ENCODE measurements at regions not wholly inside any gene's neighbourhood (a gene's known extent, or its start where the extent isn't known, plus 50 kb on each side); places are given as distances from the start of the nearest gene placed in this dataset.

DNA sequence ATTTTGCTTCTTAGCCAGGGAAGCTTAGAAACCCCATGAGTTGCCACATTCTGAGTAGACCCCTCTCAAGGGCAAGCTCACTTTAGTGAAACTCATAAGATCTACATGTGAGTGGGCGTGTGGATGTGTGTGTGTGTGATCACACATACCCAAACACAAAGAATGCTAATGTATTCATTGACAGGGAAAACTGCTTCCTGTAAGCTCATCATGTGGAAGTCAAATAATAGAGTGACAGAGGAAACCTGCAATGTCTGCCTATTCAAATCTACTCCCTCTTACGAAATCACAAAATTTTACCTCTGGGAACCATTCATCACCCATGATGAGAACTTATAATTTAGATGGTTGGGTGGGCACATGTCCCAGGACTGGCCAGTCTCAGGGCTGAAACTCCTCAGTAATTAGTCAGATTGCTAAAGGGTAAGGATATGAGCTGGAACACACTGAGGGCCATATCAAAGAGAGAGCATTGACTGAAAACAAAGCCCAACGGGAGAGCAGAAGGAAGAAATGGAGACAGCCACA, 94.5 kb upstream of the CCDC150 start:
- DNase-seq (ENCODE audit: low spot score) (no peak), ATAC-seq (no peak)
- no peak overlapping the region for H3K27ac Mint-ChIP-seq
- no peaks in the 10 kb centered on the region for H3K36me3 ChIP-seq (ENCODE audit: insufficient read depth)
- H3K27me3 Mint-ChIP-seq (ENCODE audit: insufficient read depth, low read depth, poor library complexity), result no peaks in the 10 kb centered on the region
- no peaks in the 10 kb centered on the region for H3K79me2 ChIP-seq (replicated peaks; ENCODE audit: insufficient read depth)
- no peaks in the 10 kb centered on the region for H3K4me1 ChIP-seq (ENCODE audit: insufficient read depth)
- H3K4me3 Mint-ChIP-seq, result no peak overlapping the region
- no peaks in the 10 kb centered on the region; the same call in 1 of the 3 replicates for H3K9me3 Mint-ChIP-seq
- no peaks in the 10 kb centered on the region for H3K36me3 Mint-ChIP-seq (ENCODE audit: low read depth)
- no peak overlapping the region for H3K4me2 ChIP-seq
- TF ChIP-seq EZH2phosphoT487 (IDR thresholded peaks at IDR 0.05; ENCODE audit: unreplicated experiment) (no peak), ZNF114 (CRISPR knock-in tag; IDR thresholded peaks at IDR 0.05) (no peak), ZNF331 (CRISPR knock-in tag; IDR thresholded peaks at IDR 0.05; ENCODE audit: low read depth) (no peak), JUNB (IDR thresholded peaks at IDR 0.05; ENCODE audit: unreplicated experiment) (no peak), POLR2AphosphoS5 (IDR thresholded peaks at IDR 0.05; ENCODE audit: low read depth) (no peak), STAT1 (IDR thresholded peaks at IDR 0.05; ENCODE audit: unreplicated experiment) (no peak), CREB1 (CRISPR knock-in tag; IDR thresholded peaks at IDR 0.05; ENCODE audit: low read depth) (no peak), EZH2 (IDR thresholded peaks at IDR 0.05; ENCODE audit: low read depth, unreplicated experiment) (no peak)
- TF ChIP-seq, protein P1, sequence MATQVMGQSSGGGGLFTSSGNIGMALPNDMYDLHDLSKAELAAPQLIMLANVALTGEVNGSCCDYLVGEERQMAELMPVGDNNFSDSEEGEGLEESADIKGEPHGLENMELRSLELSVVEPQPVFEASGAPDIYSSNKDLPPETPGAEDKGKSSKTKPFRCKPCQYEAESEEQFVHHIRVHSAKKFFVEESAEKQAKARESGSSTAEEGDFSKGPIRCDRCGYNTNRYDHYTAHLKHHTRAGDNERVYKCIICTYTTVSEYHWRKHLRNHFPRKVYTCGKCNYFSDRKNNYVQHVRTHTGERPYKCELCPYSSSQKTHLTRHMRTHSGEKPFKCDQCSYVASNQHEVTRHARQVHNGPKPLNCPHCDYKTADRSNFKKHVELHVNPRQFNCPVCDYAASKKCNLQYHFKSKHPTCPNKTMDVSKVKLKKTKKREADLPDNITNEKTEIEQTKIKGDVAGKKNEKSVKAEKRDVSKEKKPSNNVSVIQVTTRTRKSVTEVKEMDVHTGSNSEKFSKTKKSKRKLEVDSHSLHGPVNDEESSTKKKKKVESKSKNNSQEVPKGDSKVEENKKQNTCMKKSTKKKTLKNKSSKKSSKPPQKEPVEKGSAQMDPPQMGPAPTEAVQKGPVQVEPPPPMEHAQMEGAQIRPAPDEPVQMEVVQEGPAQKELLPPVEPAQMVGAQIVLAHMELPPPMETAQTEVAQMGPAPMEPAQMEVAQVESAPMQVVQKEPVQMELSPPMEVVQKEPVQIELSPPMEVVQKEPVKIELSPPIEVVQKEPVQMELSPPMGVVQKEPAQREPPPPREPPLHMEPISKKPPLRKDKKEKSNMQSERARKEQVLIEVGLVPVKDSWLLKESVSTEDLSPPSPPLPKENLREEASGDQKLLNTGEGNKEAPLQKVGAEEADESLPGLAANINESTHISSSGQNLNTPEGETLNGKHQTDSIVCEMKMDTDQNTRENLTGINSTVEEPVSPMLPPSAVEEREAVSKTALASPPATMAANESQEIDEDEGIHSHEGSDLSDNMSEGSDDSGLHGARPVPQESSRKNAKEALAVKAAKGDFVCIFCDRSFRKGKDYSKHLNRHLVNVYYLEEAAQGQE (IDR thresholded peaks at IDR 0.05; ENCODE audit: unreplicated experiment), result no peak
- TF ChIP-seq, protein P2, sequence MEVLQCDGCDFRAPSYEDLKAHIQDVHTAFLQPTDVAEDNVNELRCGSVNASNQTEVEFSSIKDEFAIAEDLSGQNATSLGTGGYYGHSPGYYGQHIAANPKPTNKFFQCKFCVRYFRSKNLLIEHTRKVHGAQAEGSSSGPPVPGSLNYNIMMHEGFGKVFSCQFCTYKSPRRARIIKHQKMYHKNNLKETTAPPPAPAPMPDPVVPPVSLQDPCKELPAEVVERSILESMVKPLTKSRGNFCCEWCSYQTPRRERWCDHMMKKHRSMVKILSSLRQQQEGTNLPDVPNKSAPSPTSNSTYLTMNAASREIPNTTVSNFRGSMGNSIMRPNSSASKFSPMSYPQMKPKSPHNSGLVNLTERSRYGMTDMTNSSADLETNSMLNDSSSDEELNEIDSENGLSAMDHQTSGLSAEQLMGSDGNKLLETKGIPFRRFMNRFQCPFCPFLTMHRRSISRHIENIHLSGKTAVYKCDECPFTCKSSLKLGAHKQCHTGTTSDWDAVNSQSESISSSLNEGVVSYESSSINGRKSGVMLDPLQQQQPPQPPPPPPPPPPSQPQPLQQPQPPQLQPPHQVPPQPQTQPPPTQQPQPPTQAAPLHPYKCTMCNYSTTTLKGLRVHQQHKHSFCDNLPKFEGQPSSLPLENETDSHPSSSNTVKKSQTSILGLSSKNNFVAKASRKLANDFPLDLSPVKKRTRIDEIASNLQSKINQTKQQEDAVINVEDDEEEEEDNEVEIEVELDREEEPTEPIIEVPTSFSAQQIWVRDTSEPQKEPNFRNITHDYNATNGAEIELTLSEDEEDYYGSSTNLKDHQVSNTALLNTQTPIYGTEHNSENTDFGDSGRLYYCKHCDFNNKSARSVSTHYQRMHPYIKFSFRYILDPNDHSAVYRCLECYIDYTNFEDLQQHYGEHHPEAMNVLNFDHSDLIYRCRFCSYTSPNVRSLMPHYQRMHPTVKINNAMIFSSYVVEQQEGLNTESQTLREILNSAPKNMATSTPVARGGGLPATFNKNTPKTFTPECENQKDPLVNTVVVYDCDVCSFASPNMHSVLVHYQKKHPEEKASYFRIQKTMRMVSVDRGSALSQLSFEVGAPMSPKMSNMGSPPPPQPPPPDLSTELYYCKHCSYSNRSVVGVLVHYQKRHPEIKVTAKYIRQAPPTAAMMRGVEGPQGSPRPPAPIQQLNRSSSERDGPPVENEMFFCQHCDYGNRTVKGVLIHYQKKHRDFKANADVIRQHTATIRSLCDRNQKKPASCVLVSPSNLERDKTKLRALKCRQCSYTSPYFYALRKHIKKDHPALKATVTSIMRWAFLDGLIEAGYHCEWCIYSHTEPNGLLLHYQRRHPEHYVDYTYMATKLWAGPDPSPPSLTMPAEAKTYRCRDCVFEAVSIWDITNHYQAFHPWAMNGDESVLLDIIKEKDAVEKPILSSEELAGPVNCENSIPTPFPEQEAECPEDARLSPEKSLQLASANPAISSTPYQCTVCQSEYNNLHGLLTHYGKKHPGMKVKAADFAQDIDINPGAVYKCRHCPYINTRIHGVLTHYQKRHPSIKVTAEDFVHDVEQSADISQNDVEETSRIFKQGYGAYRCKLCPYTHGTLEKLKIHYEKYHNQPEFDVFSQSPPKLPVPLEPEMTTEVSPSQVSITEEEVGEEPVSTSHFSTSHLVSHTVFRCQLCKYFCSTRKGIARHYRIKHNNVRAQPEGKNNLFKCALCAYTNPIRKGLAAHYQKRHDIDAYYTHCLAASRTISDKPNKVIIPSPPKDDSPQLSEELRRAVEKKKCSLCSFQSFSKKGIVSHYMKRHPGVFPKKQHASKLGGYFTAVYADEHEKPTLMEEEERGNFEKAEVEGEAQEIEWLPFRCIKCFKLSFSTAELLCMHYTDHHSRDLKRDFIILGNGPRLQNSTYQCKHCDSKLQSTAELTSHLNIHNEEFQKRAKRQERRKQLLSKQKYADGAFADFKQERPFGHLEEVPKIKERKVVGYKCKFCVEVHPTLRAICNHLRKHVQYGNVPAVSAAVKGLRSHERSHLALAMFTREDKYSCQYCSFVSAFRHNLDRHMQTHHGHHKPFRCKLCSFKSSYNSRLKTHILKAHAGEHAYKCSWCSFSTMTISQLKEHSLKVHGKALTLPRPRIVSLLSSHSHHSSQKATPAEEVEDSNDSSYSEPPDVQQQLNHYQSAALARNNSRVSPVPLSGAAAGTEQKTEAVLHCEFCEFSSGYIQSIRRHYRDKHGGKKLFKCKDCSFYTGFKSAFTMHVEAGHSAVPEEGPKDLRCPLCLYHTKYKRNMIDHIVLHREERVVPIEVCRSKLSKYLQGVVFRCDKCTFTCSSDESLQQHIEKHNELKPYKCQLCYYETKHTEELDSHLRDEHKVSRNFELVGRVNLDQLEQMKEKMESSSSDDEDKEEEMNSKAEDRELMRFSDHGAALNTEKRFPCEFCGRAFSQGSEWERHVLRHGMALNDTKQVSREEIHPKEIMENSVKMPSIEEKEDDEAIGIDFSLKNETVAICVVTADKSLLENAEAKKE (CRISPR knock-in tag; IDR thresholded peaks at IDR 0.05), result no peak
- TF ChIP-seq, protein P3, sequence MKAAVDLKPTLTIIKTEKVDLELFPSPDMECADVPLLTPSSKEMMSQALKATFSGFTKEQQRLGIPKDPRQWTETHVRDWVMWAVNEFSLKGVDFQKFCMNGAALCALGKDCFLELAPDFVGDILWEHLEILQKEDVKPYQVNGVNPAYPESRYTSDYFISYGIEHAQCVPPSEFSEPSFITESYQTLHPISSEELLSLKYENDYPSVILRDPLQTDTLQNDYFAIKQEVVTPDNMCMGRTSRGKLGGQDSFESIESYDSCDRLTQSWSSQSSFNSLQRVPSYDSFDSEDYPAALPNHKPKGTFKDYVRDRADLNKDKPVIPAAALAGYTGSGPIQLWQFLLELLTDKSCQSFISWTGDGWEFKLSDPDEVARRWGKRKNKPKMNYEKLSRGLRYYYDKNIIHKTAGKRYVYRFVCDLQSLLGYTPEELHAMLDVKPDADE (IDR thresholded peaks at IDR 0.05), result no peak
- TF ChIP-seq, protein P4, sequence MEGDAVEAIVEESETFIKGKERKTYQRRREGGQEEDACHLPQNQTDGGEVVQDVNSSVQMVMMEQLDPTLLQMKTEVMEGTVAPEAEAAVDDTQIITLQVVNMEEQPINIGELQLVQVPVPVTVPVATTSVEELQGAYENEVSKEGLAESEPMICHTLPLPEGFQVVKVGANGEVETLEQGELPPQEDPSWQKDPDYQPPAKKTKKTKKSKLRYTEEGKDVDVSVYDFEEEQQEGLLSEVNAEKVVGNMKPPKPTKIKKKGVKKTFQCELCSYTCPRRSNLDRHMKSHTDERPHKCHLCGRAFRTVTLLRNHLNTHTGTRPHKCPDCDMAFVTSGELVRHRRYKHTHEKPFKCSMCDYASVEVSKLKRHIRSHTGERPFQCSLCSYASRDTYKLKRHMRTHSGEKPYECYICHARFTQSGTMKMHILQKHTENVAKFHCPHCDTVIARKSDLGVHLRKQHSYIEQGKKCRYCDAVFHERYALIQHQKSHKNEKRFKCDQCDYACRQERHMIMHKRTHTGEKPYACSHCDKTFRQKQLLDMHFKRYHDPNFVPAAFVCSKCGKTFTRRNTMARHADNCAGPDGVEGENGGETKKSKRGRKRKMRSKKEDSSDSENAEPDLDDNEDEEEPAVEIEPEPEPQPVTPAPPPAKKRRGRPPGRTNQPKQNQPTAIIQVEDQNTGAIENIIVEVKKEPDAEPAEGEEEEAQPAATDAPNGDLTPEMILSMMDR (conservative IDR thresholded peaks at IDR 0.05; ENCODE audit: low read depth in 2 of 2), result no peak
- H3K4me1 Mint-ChIP-seq, result peaks cover 3% of the 10 kb centered on the region
- no peak overlapping the region for H2AFZ ChIP-seq
- H4K20me1 ChIP-seq (replicated peaks; ENCODE audit: insufficient read depth), result no peaks in the 10 kb centered on the region
- H3K4me3 ChIP-seq, result no peak overlapping the region
- H3K27ac ChIP-seq (ENCODE audit: low read depth), result no peak overlapping the region
- 0 out of 2 replicates have a peak, but pooled peaks cover 3% of the 10 kb centered on the region for H3K9me2 ChIP-seq (ENCODE audit: insufficient read depth)
- no peaks in the 10 kb centered on the region for H3F3A ChIP-seq (replicated peaks; ENCODE audit: low read depth)
- H3K27me3 ChIP-seq (ENCODE audit: insufficient read depth), result no peaks in the 10 kb centered on the region

Measured in GM23338 (cell line).